GM12864 (cell line): ENCODE measurements at regions not wholly inside any gene's neighbourhood (a gene's known extent, or its start where the extent isn't known, plus 50 kb on each side); places are given as distances from the start of the nearest gene placed in this dataset.

ENCODE experiments used
- DNase-seq: peaks from one replicate; pipeline ENCODE4 v3.0.0-alpha.2; 2011; ENCODE audit warnings: low read depth
- H3K4me3 ChIP-seq: 2 replicates; pipeline ENCODE4 v1.5.1; 2011; ENCODE audit warnings: mild to moderate bottlenecking, low read depth, low read length, control low read depth
- CTCF ChIP-seq: IDR thresholded peaks from 2 replicates; pipeline ENCODE4 v1.5.1; 2011; ENCODE audit warnings: low read depth, mild to moderate bottlenecking, moderate library complexity, low read length, control low read depth, inconsistent platforms; ENCODE audit errors: missing control alignments

DNA sequence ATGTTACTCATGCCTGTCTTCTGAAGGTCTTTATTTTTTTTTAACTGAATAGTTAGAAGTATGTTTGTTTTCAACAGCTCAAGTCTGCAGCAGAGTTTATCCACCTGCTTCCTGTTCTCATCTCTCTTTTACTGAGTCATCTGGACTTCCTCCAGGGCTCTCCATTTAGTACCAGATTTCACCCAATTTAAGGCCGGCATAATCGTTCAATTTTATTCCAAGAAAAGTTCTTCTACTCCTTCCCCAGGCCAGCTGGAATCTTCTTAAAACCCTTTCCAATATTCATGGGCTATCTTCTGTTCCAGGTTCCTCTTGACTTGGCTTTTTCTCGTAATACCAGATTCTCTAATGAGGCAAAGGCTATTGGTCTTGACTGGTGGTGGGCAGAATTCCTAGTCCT lies 79.0 kb upstream of the LAMA2 start:
- no peak for DNase-seq
- no peak for TF ChIP-seq CTCF
- H3K4me3 ChIP-seq, result no peak overlapping the region

DNA sequence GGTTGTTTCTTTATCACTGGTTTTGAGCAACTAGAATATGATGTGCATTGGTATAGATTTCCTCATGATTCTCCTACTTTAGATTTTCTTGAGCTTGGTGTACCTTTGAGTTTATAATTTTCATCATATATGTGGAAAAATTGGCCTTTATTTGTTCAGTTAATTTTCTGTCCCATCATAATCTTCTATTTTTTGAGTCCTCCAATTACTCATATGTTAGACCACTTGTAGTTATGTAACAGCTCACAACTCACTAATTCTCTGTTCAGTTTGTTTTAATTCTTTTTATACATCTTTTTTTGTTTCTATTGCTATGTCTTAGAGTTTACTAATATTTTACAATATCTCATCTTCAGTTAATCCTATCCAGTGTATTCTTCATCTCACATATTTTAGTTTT lies 81.3 kb upstream of the LAMA2 start:
- no peak overlapping the region for H3K4me3 ChIP-seq
- TF ChIP-seq CTCF, result no peak
- no peak for DNase-seq

DNA sequence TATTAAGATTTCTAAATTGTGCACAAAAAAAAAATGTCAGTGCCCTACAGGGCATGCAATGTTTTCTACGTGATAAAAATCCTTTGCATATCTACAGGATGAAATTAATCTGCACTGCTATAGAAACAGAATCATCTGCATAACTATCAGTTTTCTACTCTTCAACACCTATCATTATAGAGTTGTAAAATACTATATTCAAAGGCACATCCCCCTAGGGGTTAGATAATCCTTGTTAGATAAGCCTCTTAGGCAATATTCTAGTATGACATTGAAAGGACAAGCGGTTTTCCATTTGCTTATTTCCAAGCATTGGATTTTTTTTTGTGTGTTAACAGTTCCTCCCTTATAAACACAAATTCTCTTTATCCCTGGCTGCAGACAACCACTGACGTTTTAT lies 98.7 kb upstream of the LAMA2 start:
- no peak for TF ChIP-seq CTCF
- no peak overlapping the region for H3K4me3 ChIP-seq
- DNase-seq, result no peak

DNA sequence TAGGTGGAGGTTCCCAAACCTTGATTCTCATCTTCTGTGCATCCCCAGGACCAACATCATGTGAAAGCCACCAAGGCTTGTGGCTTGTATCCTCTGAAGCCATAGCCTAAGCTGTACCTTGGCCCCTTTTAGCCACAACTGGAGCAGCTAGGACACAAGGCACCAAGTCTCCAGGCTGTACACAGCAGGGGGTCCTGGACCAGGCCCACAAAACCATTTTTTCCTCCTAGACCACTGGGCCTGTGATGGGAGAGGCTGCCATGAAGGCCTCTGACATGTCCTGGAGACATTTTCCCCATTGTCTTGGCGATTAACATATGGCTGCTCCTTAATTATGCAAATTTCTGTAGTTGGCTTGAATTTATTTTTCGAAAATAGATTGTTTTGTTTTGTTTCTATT lies 114.8 kb upstream of the LAMA2 start:
- no peak for DNase-seq
- no peak overlapping the region for H3K4me3 ChIP-seq
- TF ChIP-seq CTCF, result no peak

DNA sequence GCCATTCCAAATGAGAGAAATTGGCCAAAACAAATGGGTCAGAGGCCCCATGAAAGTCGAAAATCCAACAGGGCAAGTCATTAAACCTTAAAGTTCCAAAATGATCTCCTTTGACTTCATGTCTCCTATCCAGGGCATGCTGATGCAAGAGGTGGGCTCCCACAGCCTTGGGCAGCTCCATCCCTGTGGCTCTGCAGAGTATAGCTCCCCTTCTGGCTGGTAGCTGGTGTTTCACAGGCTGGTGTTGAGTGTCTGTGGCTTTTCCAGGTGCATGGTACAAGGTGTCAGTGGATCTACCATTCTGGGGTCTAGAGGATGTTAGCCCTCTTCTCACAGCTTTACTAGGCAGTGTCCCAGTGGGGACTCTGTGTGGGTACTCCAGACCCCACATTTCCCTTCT lies 115.2 kb upstream of the LAMA2 start:
- TF ChIP-seq CTCF, result no peak
- no peak overlapping the region for H3K4me3 ChIP-seq
- no peak for DNase-seq

DNA sequence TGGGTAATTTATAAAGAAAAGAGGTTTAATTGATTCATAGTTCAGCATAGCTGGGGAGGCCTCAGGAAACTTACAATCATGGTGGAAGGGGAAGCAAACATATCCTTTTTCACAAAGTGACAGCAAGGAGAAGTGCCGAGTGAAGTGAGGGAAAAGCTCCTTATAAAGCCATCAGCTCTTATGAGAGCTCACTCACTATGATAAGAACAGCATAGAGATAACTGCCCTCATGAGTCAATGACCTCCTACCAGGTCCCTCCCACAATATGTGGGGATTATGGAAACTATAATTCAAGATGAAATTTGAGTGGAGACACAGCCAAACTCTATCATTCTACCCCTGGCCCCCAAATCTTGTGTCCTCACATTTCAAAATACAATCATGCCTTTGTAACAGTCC lies 115.8 kb upstream of the LAMA2 start:
- TF ChIP-seq CTCF, result no peak
- DNase-seq, result no peak
- H3K4me3 ChIP-seq, result no peak overlapping the region

- no peak for DNase-seq
- no peak for TF ChIP-seq CTCF
- no peak overlapping the region for H3K4me3 ChIP-seq
Observed at GRCh38 chr6:128763599-128764300, 119.2 kb upstream of the LAMA2 start.
